ENCODE measurements at regions not wholly inside any gene's neighbourhood (a gene's known extent, or its start where the extent isn't known, plus 50 kb on each side); places are given as distances from the start of the nearest gene placed in this dataset.

GRCh38 chr18:10046178-10046807, 132.5 kb downstream of the VAPA start:
- TF ChIP-seq CTCF (IDR thresholded peaks at IDR 0.05; ENCODE audit: insufficient read depth, low read depth, low read length) (no peak), EZH2 (IDR thresholded peaks at IDR 0.05; ENCODE audit: insufficient read depth, low read length) (no peak)

Data from astrocyte (in vitro differentiated cells and primary cell).